ENCODE measurements at regions not wholly inside any gene's neighbourhood (a gene's known extent, or its start where the extent isn't known, plus 50 kb on each side); places are given as distances from the start of the nearest gene placed in this dataset.

GRCh38 chr1:211198111-211198510, 61.1 kb upstream of the RCOR3 start:
- no peak overlapping the region for H3K4me2 ChIP-seq (ENCODE audit: insufficient read depth, low read length)
- BruUV-seq (replicated peaks) = no TSS peak
- TF ChIP-seq FOS (IDR thresholded peaks at IDR 0.05; ENCODE audit: borderline replicate concordance, insufficient read depth, low read length) = peak; percentile 72
- TF ChIP-seq MAX (IDR thresholded peaks at IDR 0.05; ENCODE audit: insufficient read depth, insufficient read length) = no peak
- ChIA-PET CTCF (no interaction called here), POLR2A (no interaction called here)
- no peaks in the 10 kb centered on the region for H3K36me3 ChIP-seq (ENCODE audit: control insufficient read depth in 2 of 2, extremely low read depth in 1 of 2, insufficient read depth in 2 of 2, low read length in 2 of 2)
- H3K79me2 ChIP-seq (ENCODE audit: control insufficient read depth, insufficient read depth, low read length) = no peaks in the 10 kb centered on the region
- no peaks in the 10 kb centered on the region for H3K4me1 ChIP-seq (ENCODE audit: control insufficient read depth, extremely low read depth, insufficient read depth, low read length)
- FAIRE-seq (no peak), DNase-seq (ENCODE audit: low read depth, low spot score) (no peak)
- H3K4me3 ChIP-seq (replicated peaks in 1 of 3; ENCODE audit: insufficient read depth in 1 of 3, low read depth in 1 of 3, low read length in 3 of 3) = no peak overlapping the region
- no peaks in the 10 kb centered on the region for H3K9me1 ChIP-seq (replicated peaks; ENCODE audit: control insufficient read depth, extremely low read depth, insufficient read depth, low read length)
- H3K27me3 ChIP-seq (ENCODE audit: control insufficient read depth in 2 of 2, insufficient read depth in 2 of 2, low read length in 2 of 2) = no peaks in the 10 kb centered on the region
- dilution Hi-C loops (cut with MboI; ENCODE audit: extremely low pct_ligation_motif_present, low sequenced_read_pairs) (no loop called here), intact Hi-C loops (cut with micrococcal nuclease) (no loop called here)
- no peak overlapping the region for H3K9ac ChIP-seq (replicated peaks; ENCODE audit: extremely low read depth, insufficient read depth, low read length)
- H2AFZ ChIP-seq (ENCODE audit: low read depth, low read length) = no peak overlapping the region
- H3K27ac ChIP-seq (ENCODE audit: insufficient read depth, low read depth, low read length) = no peak overlapping the region
- no peaks in the 10 kb centered on the region for H3K9me3 ChIP-seq (replicated peaks; ENCODE audit: control insufficient read depth, insufficient read depth, low read length)
- no peaks in the 10 kb centered on the region for H4K20me1 ChIP-seq (replicated peaks; ENCODE audit: control insufficient read depth, extremely low read depth, insufficient read depth, low read length)

GRCh38 chr1:211196880-211197279, 62.3 kb upstream of the RCOR3 start:
- Histone ChIP-seq H3K4me2 (ENCODE audit: insufficient read depth, low read length) (no peak overlapping the region), H3K4me3 (replicated peaks in 1 of 3; ENCODE audit: insufficient read depth in 1 of 3, low read depth in 1 of 3, low read length in 3 of 3) (no peak overlapping the region), H2AFZ (ENCODE audit: low read depth, low read length) (no peak overlapping the region), H3K79me2 (ENCODE audit: control insufficient read depth, insufficient read depth, low read length) (no peaks in the 10 kb centered on the region), H3K36me3 (ENCODE audit: control insufficient read depth in 2 of 2, extremely low read depth in 1 of 2, insufficient read depth in 2 of 2, low read length in 2 of 2) (no peaks in the 10 kb centered on the region), H3K9me3 (replicated peaks; ENCODE audit: control insufficient read depth, insufficient read depth, low read length) (no peaks in the 10 kb centered on the region), H3K4me1 (ENCODE audit: control insufficient read depth, extremely low read depth, insufficient read depth, low read length) (no peaks in the 10 kb centered on the region), H3K9ac (replicated peaks; ENCODE audit: extremely low read depth, insufficient read depth, low read length) (no peak overlapping the region), H3K27ac (ENCODE audit: insufficient read depth, low read depth, low read length) (no peak overlapping the region), H3K9me1 (replicated peaks; ENCODE audit: control insufficient read depth, extremely low read depth, insufficient read depth, low read length) (no peaks in the 10 kb centered on the region), H3K27me3 (ENCODE audit: control insufficient read depth in 2 of 2, insufficient read depth in 2 of 2, low read length in 2 of 2) (no peaks in the 10 kb centered on the region), H4K20me1 (replicated peaks; ENCODE audit: control insufficient read depth, extremely low read depth, insufficient read depth, low read length) (no peaks in the 10 kb centered on the region)
- BruUV-seq (replicated peaks) = no TSS peak
- intact Hi-C loops (cut with micrococcal nuclease) (no loop called here), dilution Hi-C loops (cut with MboI; ENCODE audit: extremely low pct_ligation_motif_present, low sequenced_read_pairs) (no loop called here)
- DNase-seq (ENCODE audit: low read depth, low spot score) (no peak), FAIRE-seq (no peak)
- ChIA-PET CTCF (no interaction called here), POLR2A (no interaction called here)
- TF ChIP-seq POLR2A (IDR thresholded peaks at IDR 0.05; ENCODE audit: low read depth, low read length) (no peak), FOS (IDR thresholded peaks at IDR 0.05; ENCODE audit: borderline replicate concordance, insufficient read depth, low read length) (no peak), MYC (IDR thresholded peaks at IDR 0.05; ENCODE audit: low read depth, low read length) (no peak), EZH2 (IDR thresholded peaks at IDR 0.05; ENCODE audit: borderline replicate concordance, low read depth, low read length, severe bottlenecking) (no peak), MAX (IDR thresholded peaks at IDR 0.05; ENCODE audit: insufficient read depth, insufficient read length) (no peak), GATA2 (IDR thresholded peaks at IDR 0.05; ENCODE audit: insufficient read depth, insufficient read length, low read depth, low read length) (no peak), CTCF (IDR thresholded peaks at IDR 0.05; ENCODE audit: extremely low read depth in 1 of 2, insufficient read depth in 1 of 2, low read depth in 1 of 2, low read length in 2 of 2) (no peak), JUN (IDR thresholded peaks at IDR 0.05; ENCODE audit: borderline replicate concordance, insufficient read depth, insufficient read length, low read depth) (no peak), POLR2AphosphoS5 (IDR thresholded peaks at IDR 0.05; ENCODE audit: insufficient read depth, low read depth, low read length) (no peak)

Data from endothelial cell of umbilical vein (primary cell).